ENCODE measurements at regions not wholly inside any gene's neighbourhood (a gene's known extent, or its start where the extent isn't known, plus 50 kb on each side); places are given as distances from the start of the nearest gene placed in this dataset.

GRCh38 chr4:3818371-3818770 lies 52.2 kb downstream of the ADRA2C start:
- H3K4me3 ChIP-seq (ENCODE audit: low read length), result no peak overlapping the region
- H3K27ac ChIP-seq (ENCODE audit: low read length), result no peak overlapping the region
- whole genome bisulfite sequencing (ENCODE audit: insufficient coverage), result 43% methylated on average over 1 of the region's 4 CpGs
- H3K36me3 ChIP-seq (ENCODE audit: control insufficient read depth, insufficient read depth, low read length), result no peaks in the 10 kb centered on the region
- peaks cover 7% of the 10 kb centered on the region for H3K27me3 ChIP-seq (ENCODE audit: control insufficient read depth, insufficient read depth, low read length)
- no peak for DNase-seq
- peaks cover 16% of the 10 kb centered on the region for H3K4me1 ChIP-seq (ENCODE audit: control insufficient read depth, insufficient read depth, low read length)
- no peaks in the 10 kb centered on the region for H3K9me3 ChIP-seq (replicated peaks; ENCODE audit: control insufficient read depth, low read depth, low read length)

- H3K9me3 ChIP-seq (replicated peaks; ENCODE audit: control insufficient read depth, low read depth, low read length), result no peaks in the 10 kb centered on the region
- no peak overlapping the region for H3K27ac ChIP-seq (ENCODE audit: low read length)
- peaks cover 16% of the 10 kb centered on the region for H3K4me1 ChIP-seq (ENCODE audit: control insufficient read depth, insufficient read depth, low read length)
- no peak overlapping the region for H3K4me3 ChIP-seq (ENCODE audit: low read length)
- H3K36me3 ChIP-seq (ENCODE audit: control insufficient read depth, insufficient read depth, low read length), result no peaks in the 10 kb centered on the region
- 66% methylated on average over 14 of the region's 17 CpGs for WGBS (ENCODE audit: insufficient coverage)
- no peak for DNase-seq
- peaks cover 7% of the 10 kb centered on the region for H3K27me3 ChIP-seq (ENCODE audit: control insufficient read depth, insufficient read depth, low read length)
These were observed 53.2 kb downstream of the ADRA2C start for GRCh38 chr4:3819210-3819919.

- 86% methylated on average over 7 of the region's 14 CpGs for WGBS (ENCODE audit: insufficient coverage)
- Histone ChIP-seq H3K27ac (ENCODE audit: low read length) (no peak overlapping the region), H3K4me3 (ENCODE audit: low read length) (no peak overlapping the region), H3K36me3 (ENCODE audit: control insufficient read depth, insufficient read depth, low read length) (no peaks in the 10 kb centered on the region), H3K27me3 (ENCODE audit: control insufficient read depth, insufficient read depth, low read length) (peaks cover 7% of the 10 kb centered on the region), H3K9me3 (replicated peaks; ENCODE audit: control insufficient read depth, low read depth, low read length) (no peaks in the 10 kb centered on the region), H3K4me1 (ENCODE audit: control insufficient read depth, insufficient read depth, low read length) (peaks cover 16% of the 10 kb centered on the region)
- no peak for DNase-seq
These were observed 54.0 kb downstream of the ADRA2C start for GRCh38 chr4:3820016-3820805.

- H3K4me3 ChIP-seq (ENCODE audit: low read length), result no peak overlapping the region
- no peaks in the 10 kb centered on the region for H3K36me3 ChIP-seq (ENCODE audit: control insufficient read depth, insufficient read depth, low read length)
- H3K4me1 ChIP-seq (ENCODE audit: control insufficient read depth, insufficient read depth, low read length), result peaks cover 16% of the 10 kb centered on the region
- peaks cover 7% of the 10 kb centered on the region for H3K27me3 ChIP-seq (ENCODE audit: control insufficient read depth, insufficient read depth, low read length)
- no peaks in the 10 kb centered on the region for H3K9me3 ChIP-seq (replicated peaks; ENCODE audit: control insufficient read depth, low read depth, low read length)
- no peak overlapping the region for H3K27ac ChIP-seq (ENCODE audit: low read length)
- DNase-seq, result no peak
- 67% methylated on average over 22 of the region's 24 CpGs for WGBS (ENCODE audit: insufficient coverage)
These were observed 54.8 kb downstream of the ADRA2C start for GRCh38 chr4:3820806-3821579.

- WGBS (ENCODE audit: insufficient coverage), result 50% methylated on average over 14 of the region's 15 CpGs
- Histone ChIP-seq H3K4me3 (ENCODE audit: low read length) (no peak overlapping the region), H3K36me3 (ENCODE audit: control insufficient read depth, insufficient read depth, low read length) (no peaks in the 10 kb centered on the region), H3K27ac (ENCODE audit: low read length) (no peak overlapping the region), H3K27me3 (ENCODE audit: control insufficient read depth, insufficient read depth, low read length) (peaks cover 13% of the 10 kb centered on the region), H3K9me3 (replicated peaks; ENCODE audit: control insufficient read depth, low read depth, low read length) (no peaks in the 10 kb centered on the region), H3K4me1 (ENCODE audit: control insufficient read depth, insufficient read depth, low read length) (peaks cover 16% of the 10 kb centered on the region)
- DNase-seq, result no peak
These were observed 55.5 kb downstream of the ADRA2C start for GRCh38 chr4:3821580-3822229.

- Histone ChIP-seq H3K4me1 (ENCODE audit: control insufficient read depth, insufficient read depth, low read length) (peaks cover 20% of the 10 kb centered on the region), H3K36me3 (ENCODE audit: control insufficient read depth, insufficient read depth, low read length) (no peaks in the 10 kb centered on the region), H3K27ac (ENCODE audit: low read length) (no peak overlapping the region), H3K9me3 (replicated peaks; ENCODE audit: control insufficient read depth, low read depth, low read length) (no peaks in the 10 kb centered on the region), H3K27me3 (ENCODE audit: control insufficient read depth, insufficient read depth, low read length) (peaks cover 15% of the 10 kb centered on the region), H3K4me3 (ENCODE audit: low read length) (no peak overlapping the region)
- WGBS (ENCODE audit: insufficient coverage), result 28% methylated on average over 22 of the region's 22 CpGs
- peak; percentile 43 for DNase-seq
These were observed 56.2 kb downstream of the ADRA2C start for GRCh38 chr4:3822230-3822947.

GRCh38 chr4:3823496-3824341 lies 57.5 kb downstream of the ADRA2C start:
- H3K4me3 ChIP-seq (ENCODE audit: low read length), result no peak overlapping the region
- H3K4me1 ChIP-seq (ENCODE audit: control insufficient read depth, insufficient read depth, low read length), result peaks cover 33% of the 10 kb centered on the region
- H3K9me3 ChIP-seq (replicated peaks; ENCODE audit: control insufficient read depth, low read depth, low read length), result no peaks in the 10 kb centered on the region
- no peaks in the 10 kb centered on the region for H3K36me3 ChIP-seq (ENCODE audit: control insufficient read depth, insufficient read depth, low read length)
- no peak for DNase-seq
- H3K27me3 ChIP-seq (ENCODE audit: control insufficient read depth, insufficient read depth, low read length), result peaks cover 16% of the 10 kb centered on the region
- no peak overlapping the region for H3K27ac ChIP-seq (ENCODE audit: low read length)
- 83% methylated on average over 33 of the region's 34 CpGs for WGBS (ENCODE audit: insufficient coverage)

- WGBS (ENCODE audit: insufficient coverage), result 83% methylated on average over 19 of the region's 19 CpGs
- Histone ChIP-seq H3K4me1 (ENCODE audit: control insufficient read depth, insufficient read depth, low read length) (peaks cover 42% of the 10 kb centered on the region), H3K9me3 (replicated peaks; ENCODE audit: control insufficient read depth, low read depth, low read length) (no peaks in the 10 kb centered on the region), H3K27me3 (ENCODE audit: control insufficient read depth, insufficient read depth, low read length) (peaks cover 21% of the 10 kb centered on the region), H3K27ac (ENCODE audit: low read length) (no peak overlapping the region), H3K36me3 (ENCODE audit: control insufficient read depth, insufficient read depth, low read length) (no peaks in the 10 kb centered on the region), H3K4me3 (ENCODE audit: low read length) (no peak overlapping the region)
- DNase-seq, result no peak
These were observed 58.5 kb downstream of the ADRA2C start for GRCh38 chr4:3824521-3825270.

All from muscle of leg (tissue), 3 donors.